PC-3 (cell line): ENCODE measurements at regions not wholly inside any gene's neighbourhood (a gene's known extent, or its start where the extent isn't known, plus 50 kb on each side); places are given as distances from the start of the nearest gene placed in this dataset.

Experiments used
- ATAC-seq: fragments of 200-7000 bp; cut with Tn5 transposase; 2 replicates; pipeline ENCODE4 v1.9.1; 2020; ENCODE audit warnings: mild to moderate bottlenecking, moderate library complexity
- BruUV-seq: library from RNA; stranded (reverse); fragments of 400-500 nt; replicated peaks from 2 replicates; lab custom pipeline; 2021; lab: Mats Ljungman, UMichigan
- CTCF ChIA-PET: fragments of 300-600 bp; sonication (Branson Sonifier 250); formaldehyde crosslinking; loops from one replicate; lab custom pipeline; 2022; ENCODE audit warnings: antibody characterized with exemption; lab: Charles Lee
- POLR2A ChIA-PET: fragments of 300-600 bp; sonication (Branson Sonifier 250); formaldehyde crosslinking; loops from one replicate; lab custom pipeline; 2022; ENCODE audit warnings: antibody characterized with exemption; ENCODE audit not compliant: unreplicated experiment; lab: Charles Lee
- DNase-seq: peaks from one replicate; pipeline ENCODE4 v3.0.0-alpha.2; 2015
- H2AFZ ChIP-seq: fragments of 300-600 bp; sonication (generic); 2 replicates; pipeline ENCODE4 v1.6.0; 2016; ENCODE audit warnings: antibody characterized with exemption, low read length
- H3F3A ChIP-seq: fragments of 300-600 bp; sonication (generic); one replicate; pipeline ENCODE4 v1.6.0; 2017; ENCODE audit warnings: antibody characterized with exemption, low read length, control low read depth, mild to moderate bottlenecking; ENCODE audit not compliant: unreplicated experiment
- H3K27ac ChIP-seq: fragments of 300-600 bp; sonication (generic); 2 replicates; pipeline ENCODE4 v1.5.1; 2016; ENCODE audit warnings: mild to moderate bottlenecking, low read length
- H3K27me3 ChIP-seq: fragments of 300-600 bp; sonication (generic); 2 replicates; pipeline ENCODE4 v1.6.1; 2016; ENCODE audit warnings: low read length, mixed read lengths
- H3K36me3 ChIP-seq: fragments of 300-600 bp; sonication (generic); 2 replicates; pipeline ENCODE4 v1.6.1; 2016; ENCODE audit warnings: low read depth, mixed run types, low read length, mixed read lengths
- H3K4me1 ChIP-seq: fragments of 300-600 bp; sonication (generic); 2 replicates; pipeline ENCODE4 v1.5.1; 2016; ENCODE audit warnings: low read length; ENCODE audit not compliant: insufficient read depth
- H3K4me2 ChIP-seq: fragments of 300-600 bp; sonication (generic); 2 replicates; pipeline ENCODE4 v1.6.0; 2016; ENCODE audit warnings: low read length
- H3K4me3 ChIP-seq: fragments of 300-600 bp; sonication (generic); 2 replicates; pipeline ENCODE4 v1.5.1; 2016; ENCODE audit warnings: mild to moderate bottlenecking, low read length, mixed read lengths
- H3K79me2 ChIP-seq: fragments of 300-600 bp; sonication (generic); 2 replicates; pipeline ENCODE4 v1.6.1; 2017; ENCODE audit warnings: low read length, mixed read lengths
- H3K9ac ChIP-seq: fragments of 300-600 bp; sonication (generic); 2 replicates; pipeline ENCODE4 v1.6.0; 2016; ENCODE audit warnings: mild to moderate bottlenecking, low read length
- H3K9me2 ChIP-seq: fragments of 300-600 bp; sonication (generic); replicated peaks from 2 replicates; pipeline ENCODE4 v1.6.1; 2016; ENCODE audit warnings: mixed run types, low read length, mixed read lengths
- H3K9me3 ChIP-seq: fragments of 300-600 bp; sonication (generic); 2 replicates; pipeline ENCODE4 v1.6.1; 2016; ENCODE audit warnings: low read length, mixed read lengths
- H4K20me1 ChIP-seq: fragments of 300-600 bp; sonication (generic); 2 replicates; pipeline ENCODE4 v1.6.1; 2016; ENCODE audit warnings: low read length, mixed read lengths
- EZH2 ChIP-seq: fragments of 300-600 bp; sonication (generic); IDR thresholded peaks from one replicate; pipeline ENCODE4 v1.6.1; 2017; ENCODE audit warnings: antibody characterized with exemption, mild to moderate bottlenecking, low read length; ENCODE audit not compliant: unreplicated experiment
- EZH2phosphoT487 ChIP-seq: fragments of 300-600 bp; sonication (generic); IDR thresholded peaks from 2 replicates; pipeline ENCODE4 v1.6.1; 2018; ENCODE audit warnings: mild to moderate bottlenecking, antibody characterized with exemption, low read length, borderline replicate concordance
- intact Hi-C: fragments of 100-400 bp; cut with micrococcal nuclease; formaldehyde crosslinking; loops from 2 replicates; pipeline ENCODE4 v1.9.0; 2023
- TF ChIP-seq, protein P1 (sequence below): fragments of 300-600 bp; sonication (generic); conservative IDR thresholded peaks from 2 replicates; pipeline ENCODE4 v1.5.1; 2017; ENCODE audit warnings: antibody characterized with exemption, low read depth, mild to moderate bottlenecking, low read length

DNA sequence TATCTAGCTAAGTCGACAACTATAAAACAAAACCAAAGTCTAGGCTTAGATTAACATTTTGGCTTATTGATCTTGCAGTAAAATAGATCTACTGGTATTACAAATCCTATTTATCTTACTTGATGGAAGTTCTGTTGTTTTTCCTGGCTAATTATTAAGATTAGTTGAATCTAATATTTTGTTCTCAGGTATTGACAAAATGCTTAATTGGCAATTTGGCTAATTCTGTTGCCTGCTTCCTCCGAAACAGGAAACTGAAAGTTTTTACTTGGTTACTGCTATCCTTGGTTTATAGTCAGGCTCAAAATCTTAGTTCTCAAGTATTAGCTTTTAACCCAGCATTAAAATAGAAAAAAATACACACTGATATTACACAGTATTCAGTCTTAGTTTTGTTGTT is 820.5 kb downstream of the NR2F1-AS1 start:
- H3F3A ChIP-seq = no peaks in the 10 kb centered on the region
- H3K4me3 ChIP-seq = no peak overlapping the region
- DNase-seq = no peak
- no peak overlapping the region for H3K4me2 ChIP-seq
- BruUV-seq = no TSS peak
- H3K27me3 ChIP-seq = no peaks in the 10 kb centered on the region
- no peak overlapping the region for H2AFZ ChIP-seq
- peaks cover 11% of the 10 kb centered on the region for H3K4me1 ChIP-seq
- POLR2A ChIA-PET = no interaction called here
- no peak for ATAC-seq
- H3K36me3 ChIP-seq = no peaks in the 10 kb centered on the region
- H4K20me1 ChIP-seq = no peaks in the 10 kb centered on the region
- no peaks in the 10 kb centered on the region for H3K79me2 ChIP-seq
- H3K9me2 ChIP-seq = no peaks in the 10 kb centered on the region
- no peak overlapping the region for H3K9ac ChIP-seq
- intact Hi-C loops = no loop called here
- TF ChIP-seq EZH2 (no peak), EZH2phosphoT487 (no peak)
- TF ChIP-seq, protein P1, sequence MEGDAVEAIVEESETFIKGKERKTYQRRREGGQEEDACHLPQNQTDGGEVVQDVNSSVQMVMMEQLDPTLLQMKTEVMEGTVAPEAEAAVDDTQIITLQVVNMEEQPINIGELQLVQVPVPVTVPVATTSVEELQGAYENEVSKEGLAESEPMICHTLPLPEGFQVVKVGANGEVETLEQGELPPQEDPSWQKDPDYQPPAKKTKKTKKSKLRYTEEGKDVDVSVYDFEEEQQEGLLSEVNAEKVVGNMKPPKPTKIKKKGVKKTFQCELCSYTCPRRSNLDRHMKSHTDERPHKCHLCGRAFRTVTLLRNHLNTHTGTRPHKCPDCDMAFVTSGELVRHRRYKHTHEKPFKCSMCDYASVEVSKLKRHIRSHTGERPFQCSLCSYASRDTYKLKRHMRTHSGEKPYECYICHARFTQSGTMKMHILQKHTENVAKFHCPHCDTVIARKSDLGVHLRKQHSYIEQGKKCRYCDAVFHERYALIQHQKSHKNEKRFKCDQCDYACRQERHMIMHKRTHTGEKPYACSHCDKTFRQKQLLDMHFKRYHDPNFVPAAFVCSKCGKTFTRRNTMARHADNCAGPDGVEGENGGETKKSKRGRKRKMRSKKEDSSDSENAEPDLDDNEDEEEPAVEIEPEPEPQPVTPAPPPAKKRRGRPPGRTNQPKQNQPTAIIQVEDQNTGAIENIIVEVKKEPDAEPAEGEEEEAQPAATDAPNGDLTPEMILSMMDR = no peak
- H3K27ac ChIP-seq = no peak overlapping the region
- H3K9me3 ChIP-seq = no peaks in the 10 kb centered on the region
- CTCF ChIA-PET = no interaction called here

DNA sequence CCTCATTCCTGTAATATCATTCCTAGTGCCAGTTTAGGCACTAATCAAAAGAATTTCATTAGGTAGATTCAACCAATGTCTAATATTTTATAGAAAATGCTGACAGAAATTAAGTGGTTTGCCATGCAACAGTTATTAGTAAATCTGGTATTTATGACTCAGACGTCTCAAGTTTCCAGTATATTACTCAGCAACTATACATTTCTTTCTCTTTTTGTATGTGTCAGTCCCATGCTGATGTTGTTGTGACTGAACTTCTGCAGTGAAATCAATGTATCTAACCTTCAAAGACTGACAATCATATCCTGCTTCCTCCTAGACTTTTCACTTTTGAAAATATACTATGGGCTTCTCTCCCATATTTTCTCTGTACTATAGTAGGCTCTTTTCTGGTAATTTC is 822.5 kb downstream of the NR2F1-AS1 start:
- Histone ChIP-seq H3K4me1 (peaks cover 11% of the 10 kb centered on the region), H2AFZ (no peak overlapping the region), H3K79me2 (no peaks in the 10 kb centered on the region), H3K4me3 (no peak overlapping the region), H3K27ac (peak overlapping the region; percentile 26; the same call in 1 of the 2 replicates), H3K36me3 (no peaks in the 10 kb centered on the region), H4K20me1 (no peaks in the 10 kb centered on the region), H3K4me2 (no peak overlapping the region; the same call in 1 of the 2 replicates), H3K9me3 (no peaks in the 10 kb centered on the region), H3F3A (no peaks in the 10 kb centered on the region), H3K27me3 (no peaks in the 10 kb centered on the region), H3K9me2 (no peaks in the 10 kb centered on the region), H3K9ac (no peak overlapping the region)
- DNase-seq = peak; percentile 81
- ChIA-PET POLR2A (no interaction called here), CTCF (no interaction called here)
- BruUV-seq = no TSS peak
- ATAC-seq = peak; percentile 88
- intact Hi-C loops = no loop called here
- TF ChIP-seq EZH2 (no peak), EZH2phosphoT487 (no peak)
- TF ChIP-seq, protein P1 = no peak

DNA sequence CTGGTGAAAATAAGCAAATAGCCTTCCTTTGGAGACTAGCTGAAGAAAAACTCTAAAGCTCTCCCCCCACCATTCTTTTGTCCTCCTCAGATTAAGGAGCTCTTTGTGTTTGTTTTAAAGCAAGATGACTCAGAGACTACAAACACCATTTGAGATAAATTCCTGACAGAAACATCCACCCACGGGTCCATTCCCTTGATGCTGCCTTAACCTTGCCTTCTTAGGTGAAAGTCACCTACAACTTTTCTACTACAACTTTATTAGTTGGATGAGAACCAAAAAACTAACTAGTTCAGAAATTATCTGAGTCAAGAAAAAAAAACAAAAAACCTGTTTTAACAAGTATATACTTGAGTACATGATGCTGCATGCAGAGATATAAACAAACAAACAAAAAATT is 831.1 kb downstream of the NR2F1-AS1 start:
- H2AFZ ChIP-seq = no peak overlapping the region
- POLR2A ChIA-PET = interaction anchor here (0.7 kb wide), 1 partner anchor 11 kb away, joined by 8 read pairs; no protein-coding TSS in a partner anchor
- H3K9ac ChIP-seq = no peak overlapping the region
- no peak overlapping the region for H3K27ac ChIP-seq
- DNase-seq (peak; percentile 68), ATAC-seq (peak; percentile 91)
- TF ChIP-seq, protein P1 = no peak
- no peak for TF ChIP-seq EZH2
- no peak for TF ChIP-seq EZH2phosphoT487
- no peaks in the 10 kb centered on the region for H3K9me2 ChIP-seq
- CTCF ChIA-PET = no interaction called here
- no TSS peak for BruUV-seq
- peaks cover 12% of the 10 kb centered on the region for H3K4me1 ChIP-seq
- no peaks in the 10 kb centered on the region for H3K27me3 ChIP-seq
- H3K4me3 ChIP-seq = no peak overlapping the region
- no peaks in the 10 kb centered on the region for H3K79me2 ChIP-seq
- no peaks in the 10 kb centered on the region for H4K20me1 ChIP-seq
- no peaks in the 10 kb centered on the region for H3F3A ChIP-seq
- no peaks in the 10 kb centered on the region for H3K36me3 ChIP-seq
- 0 out of 2 replicates have a peak overlapping the region, but pooled peaks have one; percentile 0 for H3K4me2 ChIP-seq
- H3K9me3 ChIP-seq = no peaks in the 10 kb centered on the region
- intact Hi-C loops = no loop called here
